AG04449 (cell line): ENCODE measurements at regions not wholly inside any gene's neighbourhood (a gene's known extent, or its start where the extent isn't known, plus 50 kb on each side); places are given as distances from the start of the nearest gene placed in this dataset.

Experiments
- CTCF ChIA-PET: fragments of 350-600 bp; formaldehyde crosslinking; extraction: SDS; loops from one replicate; lab custom pipeline; 2021; ENCODE audit warnings: antibody characterized with exemption; lab: Yijun Ruan, JAX
- POLR2A ChIA-PET: fragments of 400-600, 350-600 bp; formaldehyde crosslinking; extraction: SDS; loops from one replicate; lab custom pipeline; 2020; ENCODE audit warnings: antibody characterized with exemption, inconsistent platforms; lab: Yijun Ruan, JAX
- DNase-seq: peaks from one replicate; pipeline ENCODE4 v3.0.0-alpha.2; 2010; ENCODE audit warnings: low read depth, low spot score
- H3K4me3 ChIP-seq: 2 replicates; pipeline ENCODE4 v1.5.1; 2011; ENCODE audit warnings: low read depth, mild to moderate bottlenecking, control low read depth, low read length
- CTCF ChIP-seq: IDR thresholded peaks from one replicate; pipeline ENCODE4 v1.5.1; 2011; ENCODE audit warnings: mild to moderate bottlenecking, moderate library complexity, low read length, control low read depth, inconsistent platforms; ENCODE audit not compliant: insufficient read depth; ENCODE audit errors: missing control alignments

GRCh38 chr15:93848076-93848475, 383.3 kb upstream of the MCTP2 start:
- H3K4me3 ChIP-seq, result no peak overlapping the region
- ChIA-PET CTCF (no interaction called here), POLR2A (no interaction called here)
- DNase-seq, result no peak
- no peak for TF ChIP-seq CTCF

DNA sequence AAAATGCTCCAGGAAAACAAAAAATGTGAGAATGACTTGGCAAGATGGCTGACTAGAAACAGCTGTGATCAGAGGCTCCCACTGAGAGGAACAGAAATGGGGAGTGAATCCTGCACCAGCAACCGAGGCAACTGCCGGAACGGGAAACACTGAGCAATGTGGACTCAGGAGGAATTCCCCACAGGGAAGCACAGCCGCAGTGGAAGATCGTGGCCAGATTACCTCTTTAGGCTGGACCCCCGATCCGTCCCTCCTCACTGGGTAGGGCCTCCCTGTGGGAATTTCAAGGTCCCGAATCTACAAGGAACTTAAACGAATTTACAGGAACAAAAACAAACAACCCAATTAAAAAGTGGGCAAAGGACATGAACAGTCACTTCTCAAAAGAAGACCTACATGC, 385.2 kb upstream of the MCTP2 start:
- H3K4me3 ChIP-seq, result no peak overlapping the region
- POLR2A ChIA-PET, result no interaction called here
- DNase-seq, result no peak
- TF ChIP-seq CTCF, result no peak
- CTCF ChIA-PET, result no interaction called here

- CTCF ChIA-PET, result interaction anchor here (1.2 kb wide), 1 partner anchor 282 kb away, joined by 3 read pairs; no protein-coding TSS in a partner anchor
- DNase-seq, result no peak
- no peak overlapping the region for H3K4me3 ChIP-seq
- POLR2A ChIA-PET, result no interaction called here
- TF ChIP-seq CTCF, result no peak
Observed at GRCh38 chr15:93837450-93837849, 393.9 kb upstream of the MCTP2 start.

- no peak overlapping the region for H3K4me3 ChIP-seq
- no peak for TF ChIP-seq CTCF
- DNase-seq, result no peak
- ChIA-PET POLR2A (no interaction called here), CTCF (no interaction called here)
Observed at GRCh38 chr15:93835344-93835743, 396.0 kb upstream of the MCTP2 start.

DNA sequence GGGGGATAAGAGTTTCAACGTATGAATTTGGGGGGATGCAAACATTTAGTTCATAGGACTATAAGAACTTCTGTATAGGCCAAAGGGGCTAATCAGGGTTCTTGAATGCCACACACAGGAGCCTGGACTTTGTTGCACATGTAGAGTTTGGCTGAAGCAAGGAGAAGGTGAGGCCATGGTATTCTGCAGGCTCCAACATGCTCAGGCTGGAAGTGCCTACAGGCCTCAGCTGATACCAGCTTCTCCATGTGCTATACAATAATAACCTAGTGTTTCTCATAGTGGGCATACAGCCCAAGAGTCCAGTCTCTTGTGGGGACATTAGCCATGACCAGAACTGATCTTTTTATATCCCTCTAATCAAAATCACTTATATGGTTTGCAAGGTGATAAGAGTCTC, 399.7 kb upstream of the MCTP2 start:
- CTCF ChIA-PET, result no interaction called here

More for the DNA sequence above, 399.7 kb upstream of the MCTP2 start:
- DNase-seq, result no peak
- no peak overlapping the region for H3K4me3 ChIP-seq
- POLR2A ChIA-PET, result no interaction called here
- no peak for TF ChIP-seq CTCF
